DMS53 (cell line): ENCODE measurements at regions not wholly inside any gene's neighbourhood (a gene's known extent, or its start where the extent isn't known, plus 50 kb on each side); places are given as distances from the start of the nearest gene placed in this dataset.

Source experiments
- DNase-seq: peaks from one replicate; lab custom pipeline; 2025; lab: John Stamatoyannopoulos, UW

DNA sequence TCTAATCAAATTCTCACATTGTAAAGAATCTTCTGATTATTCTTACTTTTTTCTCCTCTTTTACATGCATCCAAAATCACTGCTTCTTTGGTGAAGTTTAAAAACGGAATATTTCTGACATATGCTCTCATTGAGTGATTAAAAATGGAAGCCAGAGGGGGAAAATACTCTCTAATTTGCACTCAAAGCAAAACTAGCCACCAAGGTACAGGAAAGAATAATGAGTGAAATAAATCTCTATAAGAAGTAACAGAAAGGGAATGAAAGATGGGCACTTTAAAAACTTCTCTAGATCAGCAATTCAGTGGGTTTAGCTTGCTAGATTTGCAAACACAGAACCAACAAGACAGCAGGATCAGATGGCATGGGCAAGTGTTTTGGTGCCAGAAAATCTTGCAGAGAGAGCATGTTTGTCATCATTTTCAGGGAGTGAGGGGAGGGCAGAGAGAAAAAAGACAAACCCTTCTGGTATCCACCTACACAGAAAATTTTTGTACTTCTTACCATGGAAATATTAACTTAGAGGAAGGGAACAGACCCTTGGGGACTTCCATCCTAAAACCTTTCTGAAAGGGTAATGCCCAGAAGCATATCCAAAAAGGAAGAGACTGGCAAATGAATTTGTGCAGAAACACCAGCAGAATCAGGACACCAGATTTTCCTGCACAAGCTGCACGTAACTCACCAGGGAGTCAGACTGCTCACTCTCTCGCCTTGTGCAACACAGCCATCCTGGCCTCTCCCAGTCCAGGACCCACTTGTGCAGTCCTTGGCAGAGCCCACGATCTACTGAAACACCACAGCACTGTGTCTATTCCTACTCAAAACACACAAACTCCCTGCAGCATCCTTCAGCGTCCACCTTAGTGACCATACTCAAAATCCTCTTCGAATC is 270.2 kb upstream of the PRDM1 start:
- DNase-seq: no peak

- peak; percentile 47 for DNase-seq
Observed at GRCh38 chr6:105814745-105815536, 271.2 kb upstream of the PRDM1 start.

- DNase-seq: no peak
Observed at GRCh38 chr6:105810922-105811482, 275.1 kb upstream of the PRDM1 start.

GRCh38 chr6:105810105-105810921 is 275.8 kb upstream of the PRDM1 start:
- peak; percentile 49 for DNase-seq

DNA sequence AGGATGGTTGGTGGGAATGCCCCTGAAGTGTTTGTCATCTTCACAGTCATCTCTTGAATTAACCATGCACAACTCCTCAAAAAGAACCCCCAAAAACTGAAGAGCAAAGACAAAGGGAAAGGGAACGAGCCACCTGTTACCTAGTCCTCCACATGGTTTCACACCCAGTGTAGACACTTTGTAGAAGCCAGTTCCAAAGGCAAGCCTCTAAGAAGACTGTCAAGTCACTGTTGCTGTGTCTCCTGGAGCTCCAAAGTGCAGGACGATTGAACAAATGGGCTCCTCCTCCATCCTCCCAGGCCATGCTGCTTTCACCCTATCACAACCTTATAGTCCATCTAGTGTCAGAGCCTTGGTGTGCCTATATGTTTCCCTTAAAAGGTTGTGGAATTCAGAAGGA is 277.6 kb upstream of the PRDM1 start:
- DNase-seq: no peak

- DNase-seq: no peak
Observed at GRCh38 chr6:105807905-105808304, 278.2 kb upstream of the PRDM1 start.

- peak; percentile 51 for DNase-seq
Observed at GRCh38 chr6:105806486-105806920, 279.6 kb upstream of the PRDM1 start.

GRCh38 chr6:105805501-105806023 is 280.6 kb upstream of the PRDM1 start:
- peak; percentile 44 for DNase-seq

DNA sequence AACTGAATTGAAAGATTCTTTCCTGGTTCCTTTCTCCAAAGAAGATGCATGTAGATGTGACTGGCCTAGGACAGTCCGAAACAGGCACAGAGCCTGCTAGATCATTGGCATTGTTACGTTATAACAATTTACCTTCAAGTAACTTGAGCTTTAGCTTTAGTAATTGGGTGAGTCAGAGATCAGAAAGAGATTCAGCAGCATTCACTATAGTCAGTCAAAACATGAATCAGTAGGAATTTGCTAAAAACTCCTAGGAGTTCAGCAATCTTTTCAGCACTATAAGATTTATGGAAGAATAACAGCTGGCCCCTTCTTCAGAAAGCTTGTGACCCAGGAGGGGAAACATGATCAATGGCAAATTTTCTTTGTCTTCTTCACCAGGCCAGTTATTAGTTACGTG is 281.7 kb upstream of the PRDM1 start:
- no peak for DNase-seq

GRCh38 chr6:105804000-105804399 is 282.1 kb upstream of the PRDM1 start:
- no peak for DNase-seq

GRCh38 chr6:105803442-105803841 is 282.7 kb upstream of the PRDM1 start:
- DNase-seq: no peak

DNA sequence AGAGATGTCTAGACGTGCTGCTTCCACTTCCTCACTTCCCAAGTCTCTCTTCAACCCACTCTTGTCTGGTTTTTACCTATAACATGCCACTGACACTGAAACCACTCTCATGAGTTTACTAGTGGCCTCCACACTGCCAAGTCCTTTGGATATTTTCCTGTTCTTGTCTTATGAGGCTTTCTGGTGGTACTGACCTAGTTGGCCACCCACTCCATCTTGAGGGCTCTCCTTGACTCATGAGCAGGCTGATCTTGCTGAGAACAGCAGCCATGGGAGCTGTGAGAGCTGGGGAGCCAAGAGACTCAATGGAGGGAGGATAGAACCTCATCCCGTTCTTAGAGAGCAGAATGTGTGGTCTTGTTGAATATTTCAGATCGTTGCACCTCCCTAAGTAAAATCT is 283.4 kb upstream of the PRDM1 start:
- no peak for DNase-seq

DNA sequence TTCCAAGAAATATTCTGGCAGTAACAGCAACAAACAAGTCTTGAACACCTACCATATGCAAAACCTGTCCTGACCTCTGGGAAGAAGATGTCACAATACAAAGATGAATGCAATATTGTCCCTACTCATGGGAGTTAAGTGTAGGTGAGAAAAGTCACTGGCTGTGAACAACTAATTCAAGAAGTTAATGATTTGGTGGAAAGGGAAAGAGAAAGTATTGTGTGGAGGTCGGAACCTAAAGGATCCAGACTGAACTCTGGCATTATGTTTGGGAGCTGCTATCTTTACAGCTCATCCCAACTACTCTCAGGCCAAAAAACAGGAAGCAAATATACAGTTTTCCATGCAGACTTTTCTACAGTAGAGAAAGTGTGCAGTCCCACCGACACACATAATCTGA is 285.3 kb upstream of the PRDM1 start:
- DNase-seq: no peak

GRCh38 chr6:105800398-105800797 is 285.7 kb upstream of the PRDM1 start:
- no peak for DNase-seq

DNA sequence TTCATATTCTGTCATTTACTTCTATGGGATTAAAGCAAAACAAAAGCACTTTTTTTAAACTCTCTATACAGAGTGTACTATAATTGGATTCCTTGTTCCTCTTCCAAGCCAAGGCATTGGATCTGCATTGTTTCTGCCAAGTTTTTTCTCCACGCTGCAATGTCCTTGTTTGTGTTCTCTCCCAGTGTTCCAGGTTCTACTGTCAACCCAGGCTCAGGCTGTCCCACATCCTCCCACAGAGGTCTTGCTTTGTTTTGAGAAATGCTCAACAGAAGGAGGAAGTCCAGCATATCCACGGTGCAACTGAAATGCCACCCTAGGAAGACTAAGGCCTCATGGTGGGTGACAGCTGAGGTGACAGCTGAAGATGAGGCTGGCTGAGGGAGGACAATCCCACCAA is 287.1 kb upstream of the PRDM1 start:
- no peak for DNase-seq

DNA sequence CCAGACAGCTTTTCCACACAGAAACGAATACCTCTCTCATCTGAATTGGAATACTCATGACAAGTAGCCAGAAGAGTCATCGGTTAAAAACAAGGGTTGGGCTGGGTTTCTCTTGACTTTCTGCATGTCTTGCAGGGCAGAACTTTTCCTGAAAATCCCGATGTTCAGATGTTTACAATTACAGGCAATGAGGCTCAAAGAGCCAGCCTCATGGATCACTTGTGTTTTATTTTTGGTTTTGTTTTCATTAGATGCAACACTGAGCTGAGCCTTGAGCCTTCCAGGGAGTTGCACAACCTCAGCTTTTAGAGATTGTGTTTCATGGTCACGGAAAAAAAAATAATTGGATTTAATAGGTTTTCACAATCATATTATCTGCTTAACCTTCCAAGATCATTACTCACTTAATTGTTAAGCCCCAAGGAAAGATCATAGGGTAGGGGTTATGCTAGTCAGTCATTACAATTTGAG is 288.1 kb upstream of the PRDM1 start:
- peak; percentile 10 for DNase-seq

DNA sequence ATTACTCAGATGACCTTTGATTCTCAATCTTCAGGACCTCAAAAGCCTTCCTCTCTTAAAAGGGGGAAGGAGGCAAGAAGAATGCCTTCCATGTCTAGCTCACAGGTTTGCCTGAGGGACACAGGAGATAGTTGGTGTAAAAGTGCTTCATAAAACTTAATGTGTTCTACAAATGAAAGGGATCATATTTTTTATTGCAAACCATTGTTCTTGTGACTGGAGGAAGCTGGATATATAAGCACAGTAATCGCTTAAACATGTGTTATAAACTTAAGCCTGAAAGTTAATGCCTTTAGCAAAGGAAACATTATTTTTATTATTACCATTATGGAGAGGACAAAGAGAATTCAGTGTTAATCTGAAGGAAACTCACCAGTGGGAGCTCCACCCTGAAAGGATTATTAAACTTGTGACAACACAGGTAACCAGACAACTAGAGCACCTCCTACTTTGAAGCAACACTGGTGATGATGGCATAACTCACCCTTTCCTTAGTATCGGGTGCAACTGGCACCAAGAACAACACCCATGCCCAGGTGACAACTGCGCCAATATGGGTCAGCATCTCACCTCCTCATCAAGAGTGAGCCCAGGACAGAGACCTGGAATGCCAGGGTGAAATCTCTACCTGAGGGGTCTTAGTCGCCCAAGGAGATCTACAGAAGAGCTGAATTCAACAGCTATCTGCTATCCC is 288.7 kb upstream of the PRDM1 start:
- DNase-seq: peak; percentile 14

- DNase-seq: peak; percentile 91
Observed at GRCh38 chr6:105795913-105796517, 290.1 kb upstream of the PRDM1 start.

- peak; percentile 34 for DNase-seq
Observed at GRCh38 chr6:105795366-105795765, 290.8 kb upstream of the PRDM1 start.

DNA sequence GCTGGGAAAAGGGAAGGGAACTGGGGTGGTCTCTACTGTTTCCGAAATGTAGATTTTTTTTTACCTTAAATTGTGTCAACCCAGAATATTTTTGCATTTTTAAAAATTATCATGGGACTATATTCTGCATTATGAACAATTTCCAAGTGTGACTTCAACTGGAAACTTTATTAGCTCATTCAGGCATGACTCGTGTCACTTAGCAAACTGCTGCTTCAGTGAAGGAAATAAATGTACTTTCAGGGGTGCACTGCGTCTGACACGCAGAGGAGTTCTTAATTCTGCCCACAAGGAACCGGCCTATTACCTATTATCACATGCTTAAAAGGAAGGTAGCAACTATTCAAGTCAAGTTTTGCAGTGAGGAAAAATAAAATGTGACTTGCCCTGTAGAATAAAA is 291.3 kb upstream of the PRDM1 start:
- peak; percentile 14 for DNase-seq
